DND-41 (cell line): ENCODE measurements at regions not wholly inside any gene's neighbourhood (a gene's known extent, or its start where the extent isn't known, plus 50 kb on each side); places are given as distances from the start of the nearest gene placed in this dataset.

Source experiments
- ATAC-seq: fragments of 200-7000 bp; cut with Tn5 transposase; 3 replicates; pipeline ENCODE4 v1.9.1; 2021; ENCODE audit warnings: low read depth; ENCODE audit not compliant: insufficient read depth
- DNase-seq: peaks from one replicate; pipeline ENCODE4 v3.0.0-alpha.2; 2020
- H2AFZ ChIP-seq: 2 replicates; pipeline ENCODE4 v1.6.0; 2012; ENCODE audit warnings: low read depth, low read length
- H3K27ac ChIP-seq: 2 replicates; pipeline ENCODE4 v1.5.1; 2012; ENCODE audit warnings: low read length, inconsistent platforms
- H3K27me3 ChIP-seq: fragments of 200-600 bp; sonication (generic); 2 replicates; pipeline ENCODE4 v1.6.0; 2012; ENCODE audit warnings: low read length, mild to moderate bottlenecking, inconsistent platforms; ENCODE audit not compliant: insufficient read depth, poor library complexity
- H3K36me3 ChIP-seq: 2 replicates; pipeline ENCODE4 v1.5.1; 2012; ENCODE audit warnings: low read length, inconsistent platforms; ENCODE audit not compliant: insufficient read depth
- H3K4me1 ChIP-seq: 2 replicates; pipeline ENCODE4 v1.5.1; 2012; ENCODE audit warnings: mild to moderate bottlenecking, low read length; ENCODE audit not compliant: insufficient read depth
- H3K4me2 ChIP-seq: 2 replicates; pipeline ENCODE4 v1.6.0; 2012; ENCODE audit warnings: mild to moderate bottlenecking, moderate library complexity, low read length, inconsistent platforms; ENCODE audit not compliant: insufficient read depth
- H3K4me3 ChIP-seq, 2 experiments: fragments of 200-600 bp in 1 of 2; shearing (Covaris generic) in 1 of 2; 2 replicates each; pipeline ENCODE4 v1.5.1; 2012 to 2016; ENCODE audit warnings: inconsistent platforms in 2 of 2, low read length in 2 of 2, mild to moderate bottlenecking in 2 of 2, low read depth in 1 of 2, moderate library complexity in 1 of 2
- H3K79me2 ChIP-seq: 2 replicates; pipeline ENCODE4 v1.6.0; 2012; ENCODE audit warnings: low read length, inconsistent platforms; ENCODE audit not compliant: insufficient read depth
- H3K9ac ChIP-seq: 2 replicates; pipeline ENCODE4 v1.6.0; 2012; ENCODE audit warnings: low read depth, mild to moderate bottlenecking, inconsistent platforms, low read length, moderate library complexity
- H3K9me3 ChIP-seq: 2 replicates; pipeline ENCODE4 v1.5.1; 2012; ENCODE audit warnings: low read length, moderate library complexity, mild to moderate bottlenecking, inconsistent platforms; ENCODE audit not compliant: insufficient read depth, severe bottlenecking
- H4K20me1 ChIP-seq: 2 replicates; pipeline ENCODE4 v1.6.0; 2012; ENCODE audit warnings: low read length; ENCODE audit not compliant: insufficient read depth
- EZH2 ChIP-seq: IDR thresholded peaks from 3 replicates; pipeline ENCODE4 v1.6.1; 2012; ENCODE audit warnings: borderline replicate concordance, low read depth, mild to moderate bottlenecking, moderate library complexity, low read length, inconsistent platforms; ENCODE audit not compliant: severe bottlenecking
- TF ChIP-seq, protein P1 (sequence below): IDR thresholded peaks from 2 replicates; pipeline ENCODE4 v1.5.1; 2012; ENCODE audit warnings: borderline replicate concordance, low read length, moderate library complexity, mild to moderate bottlenecking; ENCODE audit not compliant: poor library complexity, severe bottlenecking; ENCODE audit errors: extremely low read depth

- Histone ChIP-seq H3K4me3 (no peak overlapping the region), H3K4me1 (no peaks in the 10 kb centered on the region), H3K9me3 (no peaks in the 10 kb centered on the region), H3K4me2 (no peak overlapping the region), H2AFZ (no peak overlapping the region), H3K9ac (no peak overlapping the region), H3K36me3 (no peaks in the 10 kb centered on the region), H3K27ac (no peak overlapping the region), H3K27me3 (no peaks in the 10 kb centered on the region), H3K79me2 (no peaks in the 10 kb centered on the region), H4K20me1 (no peaks in the 10 kb centered on the region)
- DNase-seq (no peak), ATAC-seq (no peak)
- TF ChIP-seq EZH2: no peak
- TF ChIP-seq, protein P1, sequence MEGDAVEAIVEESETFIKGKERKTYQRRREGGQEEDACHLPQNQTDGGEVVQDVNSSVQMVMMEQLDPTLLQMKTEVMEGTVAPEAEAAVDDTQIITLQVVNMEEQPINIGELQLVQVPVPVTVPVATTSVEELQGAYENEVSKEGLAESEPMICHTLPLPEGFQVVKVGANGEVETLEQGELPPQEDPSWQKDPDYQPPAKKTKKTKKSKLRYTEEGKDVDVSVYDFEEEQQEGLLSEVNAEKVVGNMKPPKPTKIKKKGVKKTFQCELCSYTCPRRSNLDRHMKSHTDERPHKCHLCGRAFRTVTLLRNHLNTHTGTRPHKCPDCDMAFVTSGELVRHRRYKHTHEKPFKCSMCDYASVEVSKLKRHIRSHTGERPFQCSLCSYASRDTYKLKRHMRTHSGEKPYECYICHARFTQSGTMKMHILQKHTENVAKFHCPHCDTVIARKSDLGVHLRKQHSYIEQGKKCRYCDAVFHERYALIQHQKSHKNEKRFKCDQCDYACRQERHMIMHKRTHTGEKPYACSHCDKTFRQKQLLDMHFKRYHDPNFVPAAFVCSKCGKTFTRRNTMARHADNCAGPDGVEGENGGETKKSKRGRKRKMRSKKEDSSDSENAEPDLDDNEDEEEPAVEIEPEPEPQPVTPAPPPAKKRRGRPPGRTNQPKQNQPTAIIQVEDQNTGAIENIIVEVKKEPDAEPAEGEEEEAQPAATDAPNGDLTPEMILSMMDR: no peak
Measured at GRCh38 chr7:155956977-155957376, 144.7 kb upstream of the SHH start.

GRCh38 chr7:155955367-155955635 is 143.0 kb upstream of the SHH start:
- Histone ChIP-seq H3K4me3 (no peak overlapping the region), H3K79me2 (no peaks in the 10 kb centered on the region), H4K20me1 (no peaks in the 10 kb centered on the region; the same call in 1 of the 2 replicates), H2AFZ (no peak overlapping the region), H3K4me1 (no peaks in the 10 kb centered on the region), H3K4me2 (no peak overlapping the region), H3K9ac (no peak overlapping the region), H3K9me3 (no peaks in the 10 kb centered on the region), H3K27ac (no peak overlapping the region), H3K27me3 (peaks cover 4% of the 10 kb centered on the region), H3K36me3 (no peaks in the 10 kb centered on the region)
- ATAC-seq: no peak
- DNase-seq: no peak
- TF ChIP-seq, protein P1: no peak
- TF ChIP-seq EZH2: no peak

GRCh38 chr7:155954550-155955366 is 142.5 kb upstream of the SHH start:
- Histone ChIP-seq H3K79me2 (no peaks in the 10 kb centered on the region), H4K20me1 (no peaks in the 10 kb centered on the region; the same call in 1 of the 2 replicates), H3K27me3 (peaks cover 4% of the 10 kb centered on the region), H3K4me2 (no peak overlapping the region), H3K36me3 (no peaks in the 10 kb centered on the region), H3K9ac (no peak overlapping the region), H2AFZ (no peak overlapping the region), H3K9me3 (no peaks in the 10 kb centered on the region), H3K4me1 (no peaks in the 10 kb centered on the region), H3K27ac (no peak overlapping the region), H3K4me3 (no peak overlapping the region)
- TF ChIP-seq, protein P1: no peak
- no peak for TF ChIP-seq EZH2
- DNase-seq (no peak), ATAC-seq (no peak)
